ENCODE measurements at regions not wholly inside any gene's neighbourhood (a gene's known extent, or its start where the extent isn't known, plus 50 kb on each side); places are given as distances from the start of the nearest gene placed in this dataset.

DNA sequence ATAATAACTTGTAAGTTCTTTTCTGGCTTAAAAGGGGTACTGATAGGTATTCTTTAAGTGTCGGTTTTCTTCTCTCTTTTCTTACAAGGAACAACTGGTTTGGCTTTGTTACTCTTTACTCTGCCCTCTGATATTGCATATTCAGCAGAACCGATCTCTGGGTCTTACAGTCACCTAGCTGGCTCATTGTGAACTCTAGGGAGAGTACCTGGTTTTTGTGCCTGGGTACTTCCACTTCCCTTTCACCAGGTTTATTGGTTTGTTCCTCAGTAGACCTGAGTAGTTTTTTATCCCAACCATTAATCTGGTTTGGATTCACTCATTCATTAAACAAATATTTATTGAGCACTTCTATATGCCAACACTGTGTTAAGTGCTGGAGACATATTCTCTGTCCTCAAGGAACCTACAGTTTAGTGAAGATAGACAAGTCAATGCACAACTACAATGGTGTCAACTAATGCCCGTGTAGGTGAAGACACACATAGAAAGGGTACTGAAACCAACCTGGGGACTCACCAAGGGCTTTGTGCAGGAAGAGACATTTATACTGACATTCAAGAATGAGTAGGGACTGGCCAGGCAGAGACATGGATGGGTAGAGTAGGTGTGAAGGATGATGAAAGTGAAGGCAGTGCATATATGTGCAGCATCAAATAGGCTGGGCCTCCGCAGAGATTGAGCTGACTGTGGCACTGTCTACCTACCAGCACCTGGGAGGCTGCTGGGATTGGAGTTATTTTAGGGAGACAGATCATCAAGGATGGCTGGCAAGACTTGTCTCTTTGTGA lies 348.8 kb upstream of the C11orf87 start:
- no peaks in the 10 kb centered on the region; the same call in 1 of the 2 replicates for H3K23me2 ChIP-seq (ENCODE audit: low read depth, low read length)
- H2BK15ac ChIP-seq (ENCODE audit: low read length) = no peak overlapping the region
- no peaks in the 10 kb centered on the region for H3K27me3 ChIP-seq (replicated peaks in 1 of 4; ENCODE audit: control insufficient read depth in 3 of 4, extremely low read depth in 1 of 4, insufficient read depth in 3 of 4, low read length in 3 of 4)
- H2BK5ac ChIP-seq (ENCODE audit: low read depth, low read length) = no peak overlapping the region
- no peak overlapping the region for H4K5ac ChIP-seq (ENCODE audit: insufficient read length, low read depth, low read length)
- no peak overlapping the region for H2AK5ac ChIP-seq (ENCODE audit: low read depth, low read length)
- no peak overlapping the region for H3K4me2 ChIP-seq (ENCODE audit: insufficient read depth in 1 of 2, low read depth in 2 of 2, low read length in 2 of 2)
- H3K4me3 ChIP-seq (ENCODE audit: extremely low read depth in 1 of 4, insufficient read depth in 2 of 4, low read depth in 3 of 4, low read length in 4 of 4) = no peak overlapping the region
- H3K14ac ChIP-seq (ENCODE audit: insufficient read length) = no peak overlapping the region
- no peak overlapping the region for H3K23ac ChIP-seq (ENCODE audit: insufficient read length)
- H3K27ac ChIP-seq (ENCODE audit: low read depth, low read length) = no peak overlapping the region
- 89% methylated on average over 4 of the region's 4 CpGs; no CpG with 5 or more reads in 1 of the 2 experiments for WGBS, 2 experiments (ENCODE audit: extremely low coverage in 1 of 2, insufficient coverage in 1 of 2, insufficient read length in 1 of 2, insufficient replicate concordance in 2 of 2, low coverage in 1 of 2, low lambda C conversion rate in 2 of 2, missing lambda C conversion rate in 1 of 2)
- no peak for TF ChIP-seq EGR1 (IDR thresholded peaks at IDR 0.05; ENCODE audit: borderline replicate concordance, low read depth, low read length)
- TF ChIP-seq, protein P1, sequence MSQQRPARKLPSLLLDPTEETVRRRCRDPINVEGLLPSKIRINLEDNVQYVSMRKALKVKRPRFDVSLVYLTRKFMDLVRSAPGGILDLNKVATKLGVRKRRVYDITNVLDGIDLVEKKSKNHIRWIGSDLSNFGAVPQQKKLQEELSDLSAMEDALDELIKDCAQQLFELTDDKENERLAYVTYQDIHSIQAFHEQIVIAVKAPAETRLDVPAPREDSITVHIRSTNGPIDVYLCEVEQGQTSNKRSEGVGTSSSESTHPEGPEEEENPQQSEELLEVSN (IDR thresholded peaks at IDR 0.05) = no peak
- TF ChIP-seq SIRT6 (IDR thresholded peaks at IDR 0.05; ENCODE audit: low read length) = no peak
- TF ChIP-seq NRF1 (IDR thresholded peaks at IDR 0.05; ENCODE audit: low read depth, low read length) = no peak
- TF ChIP-seq RXRA (IDR thresholded peaks at IDR 0.05; ENCODE audit: insufficient read depth, low read depth, low read length) = no peak
- TF ChIP-seq MAFK (IDR thresholded peaks at IDR 0.05; ENCODE audit: low read depth, low read length) = no peak
- TF ChIP-seq HDAC6 (IDR thresholded peaks at IDR 0.05; ENCODE audit: low read depth, low read length) = no peak
- TF ChIP-seq MAX (IDR thresholded peaks at IDR 0.05) = no peak
- no peak for TF ChIP-seq KDM5A (IDR thresholded peaks at IDR 0.05; ENCODE audit: low read length)
- no peak overlapping the region for H4K91ac ChIP-seq (replicated peaks; ENCODE audit: insufficient read length, low read length)
- no peak overlapping the region for H3K56ac ChIP-seq (replicated peaks; ENCODE audit: insufficient read length, low read depth, low read length)
- ChIA-PET CTCF (ENCODE audit: partially characterized antibody) (no interaction called here), POLR2A (ENCODE audit: partially characterized antibody) (no interaction called here)
- no peak overlapping the region for H3K4ac ChIP-seq (replicated peaks; ENCODE audit: insufficient read length, low read depth, low read length)
- no peaks in the 10 kb centered on the region for H3K4me1 ChIP-seq (replicated peaks in 1 of 4; ENCODE audit: control insufficient read depth in 3 of 4, insufficient read depth in 4 of 4, low read length in 3 of 4)
- H3K9me3 ChIP-seq (ENCODE audit: insufficient read depth in 2 of 2, low read depth in 1 of 2, low read length in 1 of 2) = no peaks in the 10 kb centered on the region
- H2AFZ ChIP-seq (ENCODE audit: low read length) = no peak overlapping the region
- H3K36me3 ChIP-seq (ENCODE audit: control insufficient read depth in 2 of 4, insufficient read depth in 4 of 4, low read length in 3 of 4) = no peaks in the 10 kb centered on the region
- no peaks in the 10 kb centered on the region for H3K79me2 ChIP-seq (ENCODE audit: control insufficient read depth in 1 of 2, insufficient read depth in 2 of 2, low read length in 2 of 2)
- H4K20me1 ChIP-seq (replicated peaks in 1 of 2; ENCODE audit: control insufficient read depth in 1 of 2, insufficient read depth in 2 of 2, low read length in 2 of 2) = no peaks in the 10 kb centered on the region
- no peak overlapping the region for H4K8ac ChIP-seq (ENCODE audit: extremely low read depth, insufficient read depth, low read length)
- no peaks in the 10 kb centered on the region for H3K79me1 ChIP-seq (ENCODE audit: low read depth, low read length)
- no peak overlapping the region for H3K9ac ChIP-seq (replicated peaks in 1 of 4; ENCODE audit: extremely low read depth in 1 of 4, low read depth in 3 of 4, low read length in 3 of 4)
- H2BK12ac ChIP-seq (ENCODE audit: low read depth, low read length) = no peak overlapping the region
- H2BK20ac ChIP-seq (ENCODE audit: low read length) = no peak overlapping the region
- no peak overlapping the region for H2BK120ac ChIP-seq (replicated peaks; ENCODE audit: low read depth, low read length)
- H3K18ac ChIP-seq (ENCODE audit: extremely low read depth, low read length) = no peak overlapping the region
- DNase-seq (ENCODE audit: low read depth in 1 of 2, low spot score in 2 of 2) (no peak), FAIRE-seq (no peak)
